ENCODE measurements at regions not wholly inside any gene's neighbourhood (a gene's known extent, or its start where the extent isn't known, plus 50 kb on each side); places are given as distances from the start of the nearest gene placed in this dataset.

DNA sequence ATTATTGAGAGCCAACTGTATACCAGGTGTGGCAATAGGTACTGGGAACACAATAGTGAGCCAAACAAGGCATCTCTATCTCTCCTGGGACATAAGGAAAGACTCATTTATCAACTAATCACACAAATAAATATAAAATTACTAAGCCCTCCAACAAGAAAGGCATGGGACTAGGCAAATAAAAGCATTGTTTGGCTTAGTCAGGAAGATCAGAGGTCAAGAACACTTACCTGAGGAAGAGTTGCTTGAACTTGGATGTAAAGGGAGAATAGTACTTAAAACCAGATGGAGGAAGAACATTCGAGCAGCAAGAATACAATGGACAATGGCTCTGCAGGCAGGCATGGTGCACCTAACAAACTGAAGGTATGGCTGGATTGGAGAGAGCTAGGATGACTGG is 300.7 kb downstream of the WDR72 start:
- H3K79me2 ChIP-seq (ENCODE audit: control insufficient read depth, insufficient read depth, low read length): no peaks in the 10 kb centered on the region
- DNase-seq (no peak), ATAC-seq (ENCODE audit: low read depth) (no peak)
- H3K27ac ChIP-seq (ENCODE audit: low read length in 2 of 2): no peak overlapping the region
- no peaks in the 10 kb centered on the region for H3K9me3 Mint-ChIP-seq (ENCODE audit: insufficient read depth)
- H3K9me3 ChIP-seq (ENCODE audit: control extremely low read depth in 1 of 3, control insufficient read depth in 2 of 3, insufficient read depth in 1 of 3, low read length in 2 of 3): peaks cover 0 to 3% (median 0%) of the 10 kb centered on the region in 3 donors
- no peaks in the 10 kb centered on the region for H3K4me1 ChIP-seq (ENCODE audit: control insufficient read depth in 2 of 2, insufficient read depth in 2 of 2, low read length in 2 of 2)
- H3K4me1 Mint-ChIP-seq: no peaks in the 10 kb centered on the region
- 78% methylated on average over 1 of the region's 1 CpG for WGBS (ENCODE audit: insufficient coverage)
- H3K27ac Mint-ChIP-seq: no peak overlapping the region
- H3K9ac ChIP-seq (ENCODE audit: low read length): no peak overlapping the region
- no peaks in the 10 kb centered on the region for H3K27me3 ChIP-seq (replicated peaks in 1 of 4; ENCODE audit: control extremely low read depth in 1 of 4, control insufficient read depth in 3 of 4, insufficient read depth in 4 of 4, low read length in 3 of 4)
- H3K4me3 ChIP-seq (ENCODE audit: control extremely low read depth in 1 of 5, extremely low read depth in 1 of 5, insufficient read depth in 1 of 5, low read depth in 2 of 5, low read length in 4 of 5): no peak overlapping the region
- CTCF ChIA-PET: no interaction called here
- no peaks in the 10 kb centered on the region for H3K36me3 ChIP-seq (replicated peaks in 1 of 2; ENCODE audit: control extremely low read depth in 1 of 2, control insufficient read depth in 1 of 2, extremely low read depth in 1 of 2, insufficient read depth in 2 of 2, low read length in 1 of 2)
- POLR2A ChIA-PET: no interaction called here
- TF ChIP-seq CTCF (IDR thresholded peaks at IDR 0.05): no peak
- H3K27me3 Mint-ChIP-seq: peaks cover 3% of the 10 kb centered on the region
- H2AFZ ChIP-seq (ENCODE audit: insufficient read depth, low read depth, low read length, poor library complexity, severe bottlenecking): no peak overlapping the region
- H3K4me3 Mint-ChIP-seq: no peak overlapping the region
- intact Hi-C loops (cut with micrococcal nuclease): no loop called here
- H4K20me1 ChIP-seq (ENCODE audit: control insufficient read depth, insufficient read depth, low read length, poor library complexity, severe bottlenecking): no peaks in the 10 kb centered on the region
- no peak overlapping the region for H3K4me2 ChIP-seq (replicated peaks; ENCODE audit: low read depth, low read length, poor library complexity, severe bottlenecking)

GRCh38 chr15:53457479-53457878 is 302.0 kb downstream of the WDR72 start:
- Histone ChIP-seq H3K4me2 (replicated peaks; ENCODE audit: low read depth, low read length, poor library complexity, severe bottlenecking) (no peak overlapping the region), H2AFZ (ENCODE audit: insufficient read depth, low read depth, low read length, poor library complexity, severe bottlenecking) (no peak overlapping the region), H3K27ac (ENCODE audit: low read length in 2 of 2) (no peak overlapping the region), H3K9me3 (ENCODE audit: control extremely low read depth in 1 of 3, control insufficient read depth in 2 of 3, insufficient read depth in 1 of 3, low read length in 2 of 3) (peaks cover 0 to 3% (median 0%) of the 10 kb centered on the region in 3 donors), H3K9ac (ENCODE audit: low read length) (no peak overlapping the region), H4K20me1 (ENCODE audit: control insufficient read depth, insufficient read depth, low read length, poor library complexity, severe bottlenecking) (no peaks in the 10 kb centered on the region), H3K79me2 (ENCODE audit: control insufficient read depth, insufficient read depth, low read length) (no peaks in the 10 kb centered on the region), H3K4me1 (ENCODE audit: control insufficient read depth in 2 of 2, insufficient read depth in 2 of 2, low read length in 2 of 2) (no peaks in the 10 kb centered on the region), H3K4me3 (ENCODE audit: control extremely low read depth in 1 of 5, extremely low read depth in 1 of 5, insufficient read depth in 1 of 5, low read depth in 2 of 5, low read length in 4 of 5) (no peak overlapping the region), H3K27me3 (replicated peaks in 1 of 4; ENCODE audit: control extremely low read depth in 1 of 4, control insufficient read depth in 3 of 4, insufficient read depth in 4 of 4, low read length in 3 of 4) (no peaks in the 10 kb centered on the region), H3K36me3 (replicated peaks in 1 of 2; ENCODE audit: control extremely low read depth in 1 of 2, control insufficient read depth in 1 of 2, extremely low read depth in 1 of 2, insufficient read depth in 2 of 2, low read length in 1 of 2) (no peaks in the 10 kb centered on the region)
- no CpG with 5 or more reads among the region's 3 CpGs for WGBS (ENCODE audit: insufficient coverage)
- H3K4me3 Mint-ChIP-seq: no peak overlapping the region
- POLR2A ChIA-PET: no interaction called here
- no peak overlapping the region for H3K27ac Mint-ChIP-seq
- DNase-seq (no peak), ATAC-seq (ENCODE audit: low read depth) (no peak)
- no peaks in the 10 kb centered on the region for H3K4me1 Mint-ChIP-seq
- no peaks in the 10 kb centered on the region for H3K9me3 Mint-ChIP-seq (ENCODE audit: insufficient read depth)
- intact Hi-C loops (cut with micrococcal nuclease): no loop called here
- H3K27me3 Mint-ChIP-seq: peaks cover 3% of the 10 kb centered on the region
- CTCF ChIA-PET: no interaction called here
- TF ChIP-seq CTCF (IDR thresholded peaks at IDR 0.05): no peak
- no peak for TF ChIP-seq EZH2 (IDR thresholded peaks at IDR 0.05; ENCODE audit: borderline replicate concordance, insufficient read depth, low read depth, low read length, poor library complexity, severe bottlenecking)

Data from B cell (primary cell).